K562 (cell line): ENCODE measurements at regions not wholly inside any gene's neighbourhood (a gene's known extent, or its start where the extent isn't known, plus 50 kb on each side); places are given as distances from the start of the nearest gene placed in this dataset.

Experiments
- ARHGAP35 ChIP-seq: fragments of 450-650 bp; IDR thresholded peaks from 2 replicates; pipeline ENCODE4 v1.6.1; 2018; ENCODE audit not compliant: partially characterized antibody
- CREBBP ChIP-seq: IDR thresholded peaks from one replicate; pipeline ENCODE4 v1.6.1; 2012; ENCODE audit warnings: low read depth, mild to moderate bottlenecking, control low read depth, inconsistent platforms, low read length
- EWSR1 ChIP-seq: fragments of 450-650 bp; IDR thresholded peaks from 2 replicates; pipeline ENCODE4 v1.6.1; 2018; ENCODE audit warnings: borderline replicate concordance, mild to moderate bottlenecking, low read depth, moderate library complexity; ENCODE audit not compliant: partially characterized antibody
- GMEB1 ChIP-seq: fragments of 250-450 bp; sonication (Bioruptor Pico); IDR thresholded peaks from 2 replicates; pipeline ENCODE4 v1.4.0; 2020; ENCODE audit warnings: mild to moderate bottlenecking
- GTF2A2 ChIP-seq: IDR thresholded peaks from 2 replicates; pipeline ENCODE4 v1.6.1; 2016; ENCODE audit warnings: mild to moderate bottlenecking, missing genetic modification characterization, missing compliant biosample characterization
- HNRNPUL1 ChIP-seq: fragments of 200-400 bp; formaldehyde crosslinking; IDR thresholded peaks from 2 replicates; pipeline ENCODE4 v1.6.1; 2017; ENCODE audit warnings: low read length
- IRF2 ChIP-seq: sonication (generic); formaldehyde crosslinking; IDR thresholded peaks from 2 replicates; pipeline ENCODE4 v1.8.1; 2022; ENCODE audit warnings: mild to moderate bottlenecking, missing genetic modification reagents
- JUND ChIP-seq, 2 experiments: IDR thresholded peaks; 2 replicates in 1 of 2; 3 replicates in 1 of 2; pipeline ENCODE4 v1.6.1; 2011; ENCODE audit warnings: borderline replicate concordance in 2 of 2, low read depth in 2 of 2, low read length in 2 of 2, improper control_type of control experiment in 1 of 2, missing biosample characterization in 1 of 2, missing genetic modification characterization in 1 of 2, missing genetic modification reagents in 1 of 2
- KDM4B ChIP-seq, 2 experiments: fragments of 450-650 bp in 1 of 2; sonication (generic) in 1 of 2; IDR thresholded peaks; 2 replicates each; pipeline ENCODE4 v1.6.1; 2016 to 2017; ENCODE audit warnings: borderline replicate concordance in 2 of 2, antibody characterized with exemption in 1 of 2, low read depth in 1 of 2, mild to moderate bottlenecking in 1 of 2
- LARP7 ChIP-seq: fragments of 450-650 bp; IDR thresholded peaks from 2 replicates; pipeline ENCODE4 v1.6.1; 2016
- MTA2 ChIP-seq: fragments of 450-650 bp; IDR thresholded peaks from 2 replicates; pipeline ENCODE4 v1.6.1; 2016; ENCODE audit warnings: low read depth
- NEUROD1 ChIP-seq: fragments of 150-350 bp; IDR thresholded peaks from 2 replicates; pipeline ENCODE4 v1.6.1; 2014; ENCODE audit warnings: borderline replicate concordance, low read length, low read depth; ENCODE audit not compliant: partially characterized antibody
- NFATC3 ChIP-seq: fragments of 450-650 bp; IDR thresholded peaks from 2 replicates; pipeline ENCODE4 v1.6.1; 2017; ENCODE audit warnings: mild to moderate bottlenecking
- NKRF ChIP-seq: fragments of 450-650 bp; IDR thresholded peaks from 2 replicates; pipeline ENCODE4 v1.6.1; 2016; ENCODE audit warnings: borderline replicate concordance
- POLR2A ChIP-seq: fragments of 450-650 bp; conservative IDR thresholded peaks from 2 replicates; pipeline ENCODE4 v1.6.1; 2016
- RBFOX2 ChIP-seq: fragments of 200-400 bp; formaldehyde crosslinking; IDR thresholded peaks from 2 replicates; pipeline ENCODE4 v1.6.1; 2017; ENCODE audit warnings: low read depth, mild to moderate bottlenecking, low read length, moderate library complexity
- RFX7 ChIP-seq: fragments of 250-450 bp; sonication (Bioruptor Pico); IDR thresholded peaks from 2 replicates; pipeline ENCODE4 v1.5.1; 2021; ENCODE audit warnings: mild to moderate bottlenecking
- SIX5 ChIP-seq, 2 experiments: IDR thresholded peaks; 2 replicates each; pipeline ENCODE4 v1.6.1; 2011; ENCODE audit warnings: low read length in 2 of 2, borderline replicate concordance in 1 of 2, low read depth in 1 of 2, mild to moderate bottlenecking in 1 of 2, moderate library complexity in 1 of 2; ENCODE audit not compliant: insufficient read depth in 1 of 2
- TAF15 ChIP-seq: fragments of 200-400 bp; formaldehyde crosslinking; IDR thresholded peaks from 2 replicates; pipeline ENCODE4 v1.6.1; 2017; ENCODE audit warnings: mild to moderate bottlenecking, low read depth, low read length, moderate library complexity
- TAL1 ChIP-seq: fragments of 450-650 bp; IDR thresholded peaks from 2 replicates; pipeline ENCODE4 v1.6.1; 2016; ENCODE audit warnings: mild to moderate bottlenecking
- TCFL5 ChIP-seq: fragments of 250-450 bp; sonication (Bioruptor Pico); conservative IDR thresholded peaks from 2 replicates; pipeline ENCODE4 v1.6.1; 2021; ENCODE audit warnings: mild to moderate bottlenecking, moderate library complexity, matching md5 sums
- VEZF1 ChIP-seq: fragments of 200-800 bp; sonication (Bioruptor generic); IDR thresholded peaks from 2 replicates; pipeline ENCODE4 v1.6.1; 2017; ENCODE audit warnings: missing genetic modification characterization, missing compliant biosample characterization
- ZNF124 ChIP-seq: sonication (generic); formaldehyde crosslinking; IDR thresholded peaks from 2 replicates; pipeline ENCODE4 v1.8.1; 2022; ENCODE audit warnings: missing genetic modification reagents
- ZNF507 ChIP-seq: conservative IDR thresholded peaks from 2 replicates; pipeline ENCODE4 v1.6.1; 2017; ENCODE audit warnings: missing genetic modification characterization, missing compliant biosample characterization
- ZNF551 ChIP-seq: fragments of 250-450 bp; sonication (Bioruptor Pico); IDR thresholded peaks from 2 replicates; pipeline ENCODE4 v1.5.0; 2021; ENCODE audit warnings: mild to moderate bottlenecking, moderate library complexity
- ZNF699 ChIP-seq: fragments of 250-450 bp; sonication (Bioruptor Pico); IDR thresholded peaks from 2 replicates; pipeline ENCODE4 v1.8.0; 2021; ENCODE audit warnings: mild to moderate bottlenecking, moderate library complexity; ENCODE audit not compliant: insufficient replicate concordance
- TF ChIP-seq, protein P1 (sequence below): fragments of 250-450 bp; sonication (Bioruptor Pico); IDR thresholded peaks from 2 replicates; pipeline ENCODE4 v1.9.0; 2021; ENCODE audit warnings: mild to moderate bottlenecking

- TF ChIP-seq TAF15: no peak
- no peak for TF ChIP-seq SIX5 (IDR thresholded peaks at IDR 0.05; ENCODE audit: borderline replicate concordance in 1 of 2, insufficient read depth in 1 of 2, low read depth in 1 of 2, low read length in 2 of 2)
- no peak for TF ChIP-seq KDM4B (IDR thresholded peaks at IDR 0.05; ENCODE audit: borderline replicate concordance in 2 of 2, low read depth in 1 of 2)
- no peak for TF ChIP-seq RFX7 (CRISPR knock-in tag)
- TF ChIP-seq LARP7: no peak
- TF ChIP-seq ZNF124 (CRISPR knock-in tag): no peak
- no peak for TF ChIP-seq TCFL5 (CRISPR knock-in tag)
- TF ChIP-seq ZNF551 (CRISPR knock-in tag): no peak
- TF ChIP-seq VEZF1: no peak
- no peak for TF ChIP-seq NEUROD1
- TF ChIP-seq GMEB1 (CRISPR knock-in tag): no peak
- TF ChIP-seq JUND (IDR thresholded peaks at IDR 0.05; ENCODE audit: borderline replicate concordance, low read depth, low read length): no peak
- TF ChIP-seq JUND (tag; IDR thresholded peaks at IDR 0.05; ENCODE audit: borderline replicate concordance, low read depth, low read length): no peak
- 0 out of 2 replicates have a peak, but pooled peaks have one; percentile 11 for TF ChIP-seq ZNF507 (tag)
- TF ChIP-seq ARHGAP35: no peak
- no peak for TF ChIP-seq MTA2
- no peak for TF ChIP-seq NKRF
- no peak for TF ChIP-seq GTF2A2
- TF ChIP-seq ZNF699 (CRISPR knock-in tag): no peak
- no peak for TF ChIP-seq EWSR1
- TF ChIP-seq HNRNPUL1: no peak
- TF ChIP-seq RBFOX2: no peak
- no peak for TF ChIP-seq IRF2
- TF ChIP-seq TAL1: peak; percentile 34
- TF ChIP-seq POLR2A: no peak
- TF ChIP-seq CREBBP: no peak
- TF ChIP-seq, protein P1, sequence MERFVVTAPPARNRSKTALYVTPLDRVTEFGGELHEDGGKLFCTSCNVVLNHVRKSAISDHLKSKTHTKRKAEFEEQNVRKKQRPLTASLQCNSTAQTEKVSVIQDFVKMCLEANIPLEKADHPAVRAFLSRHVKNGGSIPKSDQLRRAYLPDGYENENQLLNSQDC (CRISPR knock-in tag): no peak
- no peak for TF ChIP-seq NFATC3
Observed at GRCh38 chr4:80137631-80138030, 59.7 kb upstream of the PRDM8 start (continued).
